A549 (cell line): ENCODE measurements at regions not wholly inside any gene's neighbourhood (a gene's known extent, or its start where the extent isn't known, plus 50 kb on each side); places are given as distances from the start of the nearest gene placed in this dataset.

ENCODE experiments used
- BCL3 ChIP-seq: fragments of >200 bp; sonication (Bioruptor Twin); formaldehyde crosslinking; IDR thresholded peaks from 3 replicates; pipeline ENCODE4 v1.6.1; 2016
- BHLHE40 ChIP-seq: IDR thresholded peaks from 2 replicates; pipeline ENCODE4 v1.6.1; 2012; ENCODE audit warnings: low read depth, low read length, inconsistent platforms
- CHD2 ChIP-seq: fragments of 150-350 bp; IDR thresholded peaks from 2 replicates; pipeline ENCODE4 v1.6.1; 2014; ENCODE audit warnings: low read length; ENCODE audit not compliant: partially characterized antibody
- CHD4 ChIP-seq: fragments of 200-600 bp; sonication (generic); IDR thresholded peaks from 2 replicates; pipeline ENCODE4 v1.6.1; 2016; ENCODE audit warnings: antibody characterized with exemption, mild to moderate bottlenecking, borderline replicate concordance
- EP300 ChIP-seq, 2 experiments: fragments of >200 bp; sonication (Bioruptor Twin); formaldehyde crosslinking; IDR thresholded peaks; 2 replicates in 1 of 2; 3 replicates in 1 of 2; pipeline ENCODE4 v1.6.1; 2016 to 2017
- ESRRA ChIP-seq: fragments of 150-350 bp; IDR thresholded peaks from 2 replicates; pipeline ENCODE4 v1.6.1; 2014; ENCODE audit warnings: mild to moderate bottlenecking, low read length, borderline replicate concordance
- POLR2A ChIP-seq: IDR thresholded peaks from 2 replicates; pipeline ENCODE4 v1.6.1; 2012; ENCODE audit warnings: mild to moderate bottlenecking, low read length
- RNF2 ChIP-seq: fragments of 200-600 bp; sonication (generic); IDR thresholded peaks from 2 replicates; pipeline ENCODE4 v1.6.1; 2016; ENCODE audit warnings: low read depth, mild to moderate bottlenecking, antibody characterized with exemption, moderate library complexity, borderline replicate concordance
- SMC3 ChIP-seq: fragments of >200 bp; sonication (Bioruptor Twin); formaldehyde crosslinking; IDR thresholded peaks from 3 replicates; pipeline ENCODE4 v1.6.1; 2018; ENCODE audit warnings: inconsistent platforms
- ZFP36 ChIP-seq: fragments of 450-650 bp; IDR thresholded peaks from 2 replicates; pipeline ENCODE4 v1.6.1; 2014; ENCODE audit warnings: borderline replicate concordance; ENCODE audit not compliant: partially characterized antibody
- TF ChIP-seq, protein P1 (sequence below): fragments of >200 bp; sonication (Bioruptor Twin); formaldehyde crosslinking; IDR thresholded peaks from 3 replicates; pipeline ENCODE4 v1.5.1; 2016
- TF ChIP-seq, protein P2 (sequence below): IDR thresholded peaks from 2 replicates; pipeline ENCODE4 v1.6.1; 2012

DNA sequence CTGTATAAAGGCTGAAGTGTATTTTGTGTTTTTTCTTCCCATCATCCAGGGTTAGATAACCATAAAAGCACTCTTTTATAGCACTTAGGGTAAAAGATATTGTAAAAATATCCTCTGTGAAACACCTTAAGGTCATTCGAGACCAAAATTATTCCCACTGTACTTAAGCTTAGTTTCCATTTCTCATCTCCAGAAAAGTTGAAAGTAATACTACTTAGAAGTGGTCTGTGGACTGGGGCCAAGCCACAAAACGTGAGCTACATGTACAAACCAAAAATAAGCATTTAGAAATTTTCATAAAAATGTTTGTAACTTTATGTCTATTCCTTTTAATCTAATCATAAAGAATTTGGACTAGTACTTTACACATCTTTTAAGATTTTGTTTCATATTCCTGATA is 142.0 kb upstream of the NTM start:
- TF ChIP-seq BCL3, result no peak
- TF ChIP-seq, protein P1, sequence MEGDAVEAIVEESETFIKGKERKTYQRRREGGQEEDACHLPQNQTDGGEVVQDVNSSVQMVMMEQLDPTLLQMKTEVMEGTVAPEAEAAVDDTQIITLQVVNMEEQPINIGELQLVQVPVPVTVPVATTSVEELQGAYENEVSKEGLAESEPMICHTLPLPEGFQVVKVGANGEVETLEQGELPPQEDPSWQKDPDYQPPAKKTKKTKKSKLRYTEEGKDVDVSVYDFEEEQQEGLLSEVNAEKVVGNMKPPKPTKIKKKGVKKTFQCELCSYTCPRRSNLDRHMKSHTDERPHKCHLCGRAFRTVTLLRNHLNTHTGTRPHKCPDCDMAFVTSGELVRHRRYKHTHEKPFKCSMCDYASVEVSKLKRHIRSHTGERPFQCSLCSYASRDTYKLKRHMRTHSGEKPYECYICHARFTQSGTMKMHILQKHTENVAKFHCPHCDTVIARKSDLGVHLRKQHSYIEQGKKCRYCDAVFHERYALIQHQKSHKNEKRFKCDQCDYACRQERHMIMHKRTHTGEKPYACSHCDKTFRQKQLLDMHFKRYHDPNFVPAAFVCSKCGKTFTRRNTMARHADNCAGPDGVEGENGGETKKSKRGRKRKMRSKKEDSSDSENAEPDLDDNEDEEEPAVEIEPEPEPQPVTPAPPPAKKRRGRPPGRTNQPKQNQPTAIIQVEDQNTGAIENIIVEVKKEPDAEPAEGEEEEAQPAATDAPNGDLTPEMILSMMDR, result no peak
- no peak for TF ChIP-seq RNF2
- TF ChIP-seq CHD2, result no peak
- TF ChIP-seq EP300 (IDR thresholded peaks at IDR 0.05), result no peak
- TF ChIP-seq CHD4, result no peak
- TF ChIP-seq BHLHE40, result no peak
- TF ChIP-seq, protein P2, sequence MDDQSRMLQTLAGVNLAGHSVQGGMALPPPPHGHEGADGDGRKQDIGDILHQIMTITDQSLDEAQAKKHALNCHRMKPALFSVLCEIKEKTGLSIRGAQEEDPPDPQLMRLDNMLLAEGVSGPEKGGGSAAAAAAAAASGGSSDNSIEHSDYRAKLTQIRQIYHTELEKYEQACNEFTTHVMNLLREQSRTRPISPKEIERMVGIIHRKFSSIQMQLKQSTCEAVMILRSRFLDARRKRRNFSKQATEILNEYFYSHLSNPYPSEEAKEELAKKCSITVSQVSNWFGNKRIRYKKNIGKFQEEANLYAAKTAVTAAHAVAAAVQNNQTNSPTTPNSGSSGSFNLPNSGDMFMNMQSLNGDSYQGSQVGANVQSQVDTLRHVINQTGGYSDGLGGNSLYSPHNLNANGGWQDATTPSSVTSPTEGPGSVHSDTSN, result no peak
- TF ChIP-seq SMC3, result no peak
- no peak for TF ChIP-seq POLR2A
- no peak for TF ChIP-seq ESRRA
- no peak for TF ChIP-seq ZFP36
